ENCODE measurements at regions not wholly inside any gene's neighbourhood (a gene's known extent, or its start where the extent isn't known, plus 50 kb on each side); places are given as distances from the start of the nearest gene placed in this dataset.

GRCh38 chrX:124641737-124642491 lies 295.6 kb downstream of the SH2D1A start:
- Histone ChIP-seq H3K79me2 (ENCODE audit: control insufficient read depth in 1 of 2, insufficient read depth in 2 of 2, low read length in 2 of 2) (no peaks in the 10 kb centered on the region), H4K8ac (ENCODE audit: extremely low read depth, insufficient read depth, low read length) (no peak overlapping the region), H3K4me1 (replicated peaks in 1 of 4; ENCODE audit: control insufficient read depth in 3 of 4, insufficient read depth in 4 of 4, low read length in 3 of 4) (no peaks in the 10 kb centered on the region), H2BK120ac (replicated peaks; ENCODE audit: low read depth, low read length) (no peak overlapping the region), H2BK15ac (ENCODE audit: low read length) (no peak overlapping the region), H4K91ac (replicated peaks; ENCODE audit: insufficient read length, low read length) (no peak overlapping the region), H3K4ac (replicated peaks; ENCODE audit: insufficient read length, low read depth, low read length) (no peak overlapping the region), H3K9ac (replicated peaks in 1 of 4; ENCODE audit: extremely low read depth in 1 of 4, low read depth in 3 of 4, low read length in 3 of 4) (no peak overlapping the region), H2BK20ac (ENCODE audit: low read length) (no peak overlapping the region), H3K27ac (ENCODE audit: low read depth, low read length) (no peak overlapping the region), H3K23me2 (ENCODE audit: low read depth, low read length) (no peaks in the 10 kb centered on the region), H3K18ac (ENCODE audit: extremely low read depth, low read length) (no peak overlapping the region), H3K23ac (ENCODE audit: insufficient read length) (no peak overlapping the region), H2BK5ac (ENCODE audit: low read depth, low read length) (no peak overlapping the region), H3K36me3 (ENCODE audit: control insufficient read depth in 2 of 4, insufficient read depth in 4 of 4, low read length in 3 of 4) (no peaks in the 10 kb centered on the region), H4K5ac (ENCODE audit: insufficient read length, low read depth, low read length) (no peak overlapping the region), H3K79me1 (ENCODE audit: low read depth, low read length) (no peaks in the 10 kb centered on the region), H4K20me1 (replicated peaks in 1 of 2; ENCODE audit: control insufficient read depth in 1 of 2, insufficient read depth in 2 of 2, low read length in 2 of 2) (no peaks in the 10 kb centered on the region), H3K27me3 (replicated peaks in 1 of 4; ENCODE audit: control insufficient read depth in 3 of 4, extremely low read depth in 1 of 4, insufficient read depth in 3 of 4, low read length in 3 of 4) (no peaks in the 10 kb centered on the region), H2BK12ac (ENCODE audit: low read depth, low read length) (no peak overlapping the region), H3K4me2 (ENCODE audit: insufficient read depth in 1 of 2, low read depth in 2 of 2, low read length in 2 of 2) (no peak overlapping the region), H2AK5ac (ENCODE audit: low read depth, low read length) (no peak overlapping the region), H3K56ac (replicated peaks; ENCODE audit: insufficient read length, low read depth, low read length) (no peak overlapping the region), H3K14ac (ENCODE audit: insufficient read length) (no peak overlapping the region), H3K4me3 (ENCODE audit: extremely low read depth in 1 of 4, insufficient read depth in 2 of 4, low read depth in 3 of 4, low read length in 4 of 4) (no peak overlapping the region), H3K9me3 (ENCODE audit: insufficient read depth in 2 of 2, low read depth in 1 of 2, low read length in 1 of 2) (no peaks in the 10 kb centered on the region), H2AFZ (ENCODE audit: low read length) (no peak overlapping the region)
- POLR2A ChIA-PET (ENCODE audit: partially characterized antibody) = no interaction called here
- no peak for TF ChIP-seq JUND (IDR thresholded peaks at IDR 0.05; ENCODE audit: low read length)
- no peak for TF ChIP-seq POU5F1 (IDR thresholded peaks at IDR 0.05; ENCODE audit: low read depth, low read length)
- TF ChIP-seq KDM1A (IDR thresholded peaks at IDR 0.05; ENCODE audit: borderline replicate concordance, low read length) = no peak
- TF ChIP-seq JUN (IDR thresholded peaks at IDR 0.05; ENCODE audit: low read depth, low read length) = no peak
- TF ChIP-seq GTF2F1 (IDR thresholded peaks at IDR 0.05; ENCODE audit: borderline replicate concordance, low read depth, low read length) = no peak
- no peak for TF ChIP-seq ZNF274 (IDR thresholded peaks at IDR 0.05; ENCODE audit: borderline replicate concordance, extremely low read depth, low read length)
- TF ChIP-seq CBX5 (IDR thresholded peaks at IDR 0.05; ENCODE audit: low read depth, low read length) = no peak
- TF ChIP-seq SAP30 (IDR thresholded peaks at IDR 0.05; ENCODE audit: insufficient read depth, insufficient replicate concordance, low read length) = no peak
- TF ChIP-seq SIRT6 (IDR thresholded peaks at IDR 0.05; ENCODE audit: low read length) = no peak
- no peak for TF ChIP-seq FOSL1 (IDR thresholded peaks at IDR 0.05; ENCODE audit: insufficient read depth, low read depth, low read length)
- TF ChIP-seq, protein P1, sequence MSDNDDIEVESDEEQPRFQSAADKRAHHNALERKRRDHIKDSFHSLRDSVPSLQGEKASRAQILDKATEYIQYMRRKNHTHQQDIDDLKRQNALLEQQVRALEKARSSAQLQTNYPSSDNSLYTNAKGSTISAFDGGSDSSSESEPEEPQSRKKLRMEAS (IDR thresholded peaks at IDR 0.05) = no peak
- CTCF ChIA-PET (ENCODE audit: partially characterized antibody) = no interaction called here
- FAIRE-seq = no peak
- no peak for DNase-seq (ENCODE audit: low read depth in 1 of 2, low spot score in 2 of 2)
- 99% methylated on average over 5 of the region's 5 CpGs; no CpG with 5 or more reads in 1 of the 2 experiments for whole genome bisulfite sequencing, 2 experiments (ENCODE audit: extremely low coverage in 1 of 2, insufficient coverage in 1 of 2, insufficient read length in 1 of 2, insufficient replicate concordance in 2 of 2, low coverage in 1 of 2, low lambda C conversion rate in 2 of 2, missing lambda C conversion rate in 1 of 2)

Measured in H1 (cell line).